ENCODE measurements at regions not wholly inside any gene's neighbourhood (a gene's known extent, or its start where the extent isn't known, plus 50 kb on each side); places are given as distances from the start of the nearest gene placed in this dataset.

DNA sequence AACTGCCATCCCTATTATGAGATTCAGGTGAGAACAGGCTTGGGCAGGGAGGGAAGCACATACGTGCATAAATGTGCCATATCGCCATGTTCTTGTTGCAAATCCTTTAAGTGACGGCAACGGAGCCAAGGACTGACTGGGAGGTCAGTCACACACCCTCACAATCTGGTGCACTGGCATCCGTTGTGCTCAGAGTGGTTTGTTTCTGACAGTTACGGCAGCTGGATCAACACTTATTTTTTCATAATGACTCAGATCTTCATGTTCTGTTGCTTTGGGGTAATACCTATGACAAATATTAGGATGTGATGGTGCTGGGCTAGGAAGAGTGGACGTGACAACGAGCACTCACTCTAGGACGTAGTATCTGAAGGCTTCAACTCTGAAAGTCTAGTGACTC is 56.2 kb upstream of the PREP start:
- TF ChIP-seq CTCF (IDR thresholded peaks at IDR 0.05; ENCODE audit: insufficient read depth, low read depth, low read length) (no peak), EZH2 (IDR thresholded peaks at IDR 0.05; ENCODE audit: insufficient read depth, low read length) (no peak)
